GM04503 (cell line): ENCODE measurements at regions not wholly inside any gene's neighbourhood (a gene's known extent, or its start where the extent isn't known, plus 50 kb on each side); places are given as distances from the start of the nearest gene placed in this dataset.
A peak's percentile ranks its signal among the peaks of the same experiment; 100 is the strongest.
"Not testable (repeated sequence)": the region's sequence is repeated elsewhere in the genome, so short reads cannot be mapped to it uniquely, and the experiment has no call there.

Experiments used
- DNase-seq: peaks from one replicate; pipeline ENCODE4 v3.0.0-alpha.2; 2012; ENCODE audit warnings: low read depth

DNA sequence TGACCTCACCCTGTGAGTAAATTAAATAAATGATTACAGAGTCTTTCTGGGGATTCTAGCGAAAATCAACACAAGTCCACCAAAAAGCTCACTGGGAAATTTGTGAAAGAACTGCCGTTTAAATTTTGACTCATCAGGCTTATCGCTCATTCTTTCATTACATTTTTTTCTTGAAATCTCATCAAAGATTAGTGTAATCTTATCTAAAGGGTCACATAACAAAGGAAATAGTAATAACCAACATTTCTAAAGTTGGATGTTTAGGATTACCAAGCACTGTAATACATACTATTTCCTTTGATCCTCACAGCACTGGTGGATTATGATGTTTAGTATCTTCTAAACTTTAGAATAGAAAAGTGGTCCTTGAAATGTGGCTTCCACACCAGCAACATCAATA lies 111.1 kb upstream of the CBLB start:
- no peak for DNase-seq

DNA sequence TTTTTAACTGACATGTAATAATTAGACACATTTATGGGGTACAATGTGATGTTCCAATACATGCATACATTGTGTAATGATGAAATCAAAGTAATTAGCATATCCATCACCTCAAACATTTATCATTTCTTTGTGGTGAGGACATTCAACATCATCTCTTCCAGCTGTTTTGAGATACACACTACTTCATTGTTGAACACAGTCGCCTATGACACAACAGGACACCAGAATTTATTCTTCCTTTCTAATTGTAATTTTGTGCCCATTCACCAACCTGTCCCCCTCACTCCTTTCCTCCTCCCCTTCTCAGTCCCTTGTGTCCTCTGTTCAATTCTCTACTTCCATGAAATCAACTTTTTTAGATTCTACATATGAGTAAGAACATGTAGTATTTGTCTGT lies 113.4 kb upstream of the CBLB start:
- DNase-seq, result no peak

- no peak for DNase-seq
Measured at GRCh38 chr3:105984837-105985236, 116.0 kb upstream of the CBLB start.

DNA sequence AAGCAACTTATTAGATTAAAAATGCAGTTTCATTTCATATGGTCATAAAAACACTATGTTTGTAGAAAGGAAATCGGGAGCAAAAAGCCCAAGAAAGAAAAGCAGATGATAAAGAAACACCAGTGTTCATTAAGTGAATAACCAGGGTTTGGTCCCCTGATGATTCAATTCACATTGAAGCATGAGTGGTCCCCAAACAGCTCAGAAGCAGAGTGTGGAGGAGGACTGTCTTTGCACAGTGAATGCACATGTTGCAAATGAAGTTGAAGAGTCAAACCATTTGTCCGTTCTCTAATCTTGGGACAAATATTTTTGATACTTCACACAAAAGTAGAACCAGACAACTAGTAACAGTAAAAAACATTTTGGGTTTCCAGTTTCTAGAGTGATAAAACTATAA lies 117.5 kb upstream of the CBLB start:
- not testable (repeated sequence) for DNase-seq

DNA sequence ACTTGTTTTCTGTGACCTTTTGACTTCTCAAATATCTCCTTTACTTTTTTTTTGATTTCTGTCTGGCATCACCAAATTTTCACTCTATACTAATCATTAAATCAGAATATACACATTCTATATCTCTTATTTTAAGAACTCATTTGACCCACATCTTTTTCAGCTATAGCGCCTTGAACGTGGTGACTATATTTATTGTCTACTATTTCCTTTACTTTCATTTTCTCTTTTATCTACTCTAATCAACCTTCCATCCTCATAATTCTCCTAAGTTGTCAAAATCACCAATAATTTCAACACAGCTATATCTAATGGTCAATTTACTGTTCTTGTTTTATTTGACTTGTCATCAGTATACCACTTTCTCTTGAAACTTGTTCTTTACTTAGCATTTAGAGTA lies 119.0 kb upstream of the CBLB start:
- no peak for DNase-seq

DNA sequence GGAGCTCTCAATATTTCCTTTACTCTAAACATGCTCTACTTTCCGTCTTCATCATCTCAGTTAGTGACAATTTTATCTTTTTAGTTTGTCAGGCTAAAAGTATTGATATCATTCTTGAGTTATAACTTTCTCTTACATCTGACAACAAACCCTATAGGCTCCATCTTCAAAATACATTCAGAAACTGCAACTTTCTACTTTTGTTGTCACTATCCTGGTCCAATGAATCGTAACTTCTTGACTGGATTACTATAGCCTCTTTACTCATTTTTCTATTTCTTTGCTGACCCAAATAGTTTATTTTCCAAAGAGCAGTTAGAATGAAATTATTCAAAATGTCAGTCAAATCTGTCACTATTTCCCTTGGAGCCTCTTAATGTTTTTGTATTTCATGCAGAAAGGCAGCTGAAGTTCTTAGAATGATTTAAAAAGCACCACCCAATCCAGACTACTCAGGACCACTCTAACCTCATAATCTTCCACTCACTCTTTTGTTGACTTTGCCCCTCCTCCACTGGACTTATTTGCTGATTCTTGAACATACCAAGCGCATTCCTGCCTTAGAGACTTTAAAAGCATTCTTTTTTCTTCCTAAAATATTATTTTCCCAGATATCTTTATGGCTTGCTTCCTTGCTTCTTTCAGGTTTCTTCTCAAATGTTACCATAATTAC lies 119.9 kb upstream of the CBLB start:
- no peak for DNase-seq

DNA sequence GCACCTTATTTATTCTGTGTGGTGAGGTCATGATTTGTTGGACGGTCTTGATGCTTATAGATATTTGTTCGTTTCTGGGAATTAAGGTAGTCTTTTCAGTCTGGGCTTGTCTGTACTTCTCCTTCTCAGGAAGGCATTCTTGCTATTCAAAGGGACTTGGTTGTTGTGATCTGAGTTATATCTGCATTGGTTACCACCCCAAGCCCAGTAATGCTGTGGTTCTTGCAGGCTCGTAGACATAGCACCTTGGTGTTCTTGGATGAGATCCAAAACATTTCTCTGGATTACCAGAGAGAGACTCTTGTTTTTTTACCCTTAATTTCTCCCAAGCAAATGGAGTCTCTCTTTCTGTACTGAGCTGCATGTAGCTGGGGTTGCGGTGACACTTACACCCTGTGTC lies 128.0 kb upstream of the CBLB start:
- no peak for DNase-seq

- DNase-seq, result no peak
Measured at GRCh38 chr3:105997466-105997799, 128.6 kb upstream of the CBLB start.

DNA sequence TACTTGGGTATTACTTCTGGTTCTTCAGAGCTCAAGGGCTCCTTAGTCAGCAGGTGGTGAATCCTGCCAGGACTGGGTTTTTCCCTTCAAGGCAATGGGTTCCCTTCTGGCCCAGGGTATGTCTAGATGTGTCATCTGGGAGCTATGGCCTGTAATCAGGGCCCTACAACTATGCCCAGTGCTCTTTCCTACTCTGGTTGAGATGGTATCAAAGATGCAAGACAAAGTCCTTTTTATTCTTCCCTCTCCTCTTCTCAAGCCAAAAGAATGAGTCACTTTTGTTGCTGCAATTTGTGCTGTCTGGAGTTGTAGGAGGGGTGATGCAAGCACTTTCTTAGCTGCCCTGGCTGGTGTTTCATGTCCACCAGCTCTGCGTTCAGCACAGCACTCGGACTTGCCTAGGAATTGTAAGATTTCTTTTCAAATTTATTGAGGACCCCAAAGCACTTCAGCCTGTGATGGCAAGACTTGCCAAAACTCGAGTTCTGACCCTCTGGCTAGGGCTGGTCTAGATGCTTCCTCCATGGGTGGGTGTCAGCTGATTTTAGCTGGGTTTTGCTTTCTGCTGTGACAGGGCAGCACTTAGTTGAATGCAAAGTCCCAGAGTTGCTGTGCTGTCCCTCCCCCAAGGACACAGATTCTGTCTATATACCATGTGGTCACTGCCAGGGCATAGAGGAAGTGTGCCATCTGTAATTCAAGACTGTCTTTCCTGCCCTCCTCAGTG lies 129.2 kb upstream of the CBLB start:
- peak; percentile 83 for DNase-seq

GRCh38 chr3:105999856-106000255 lies 131.0 kb upstream of the CBLB start:
- no peak for DNase-seq

- DNase-seq, result no peak
Measured at GRCh38 chr3:106001923-106002322, 133.1 kb upstream of the CBLB start.

- no peak for DNase-seq
Measured at GRCh38 chr3:106004137-106004681, 135.4 kb upstream of the CBLB start.

GRCh38 chr3:106004826-106005225 lies 136.0 kb upstream of the CBLB start:
- DNase-seq, result no peak

- DNase-seq, result peak; percentile 77
Measured at GRCh38 chr3:106006001-106006400, 137.2 kb upstream of the CBLB start.

DNA sequence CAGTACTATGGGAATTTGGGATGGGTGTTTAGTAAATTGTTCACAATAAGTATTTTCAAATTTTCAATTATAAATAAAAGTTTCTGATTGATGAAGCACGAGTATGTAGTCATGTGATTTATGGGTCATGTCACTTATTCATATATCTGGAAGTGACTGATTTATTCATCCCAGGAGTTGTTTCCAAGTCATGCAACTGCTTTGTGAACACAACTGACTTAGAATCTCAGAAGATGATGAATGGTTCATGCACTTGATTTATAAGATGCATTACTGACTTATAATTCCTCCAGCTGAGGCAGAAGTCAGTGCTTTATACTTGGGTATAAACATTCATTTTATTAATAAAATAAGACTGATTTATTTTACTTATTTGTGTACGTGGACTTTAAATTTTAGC lies 137.8 kb upstream of the CBLB start:
- no peak for DNase-seq

- no peak for DNase-seq
Measured at GRCh38 chr3:106007512-106007911, 138.7 kb upstream of the CBLB start.

DNA sequence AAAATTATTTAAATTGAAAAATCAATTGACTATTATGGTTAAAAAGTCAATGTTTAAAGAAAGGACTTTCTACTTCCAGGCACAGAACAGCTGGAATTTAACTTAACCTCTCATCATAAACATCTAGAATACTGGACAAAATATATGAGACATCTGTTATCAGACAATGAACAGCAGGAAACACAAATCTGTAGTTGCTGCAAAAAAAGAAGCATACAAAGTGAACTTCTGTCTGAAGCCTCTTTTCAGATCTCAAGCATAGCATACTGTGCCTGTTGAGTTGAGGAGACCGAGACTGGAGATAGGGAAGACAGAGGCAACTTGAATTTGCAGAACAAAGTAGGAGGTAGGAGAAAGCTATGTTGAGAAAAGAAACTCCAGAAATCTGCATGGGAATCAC lies 140.0 kb upstream of the CBLB start:
- DNase-seq, result no peak

DNA sequence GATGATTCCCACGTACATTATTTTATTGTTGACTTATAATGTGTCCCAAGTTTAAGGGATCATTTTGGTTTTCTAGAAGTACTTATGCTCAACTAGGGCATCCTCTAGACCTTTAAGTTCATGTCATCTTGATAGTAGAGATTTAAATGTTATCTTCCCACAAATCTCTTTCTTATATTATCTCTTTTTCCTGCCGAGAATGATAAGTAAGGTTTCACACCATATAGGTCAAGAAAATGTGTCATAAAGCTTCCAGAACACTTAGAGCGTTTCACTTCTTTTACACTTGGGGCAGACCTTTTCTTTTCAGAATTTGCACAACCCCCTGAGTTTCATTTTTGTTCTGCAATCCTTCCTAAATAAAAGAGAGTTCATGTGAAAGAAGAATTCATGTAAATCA lies 142.0 kb upstream of the CBLB start:
- DNase-seq, result no peak

DNA sequence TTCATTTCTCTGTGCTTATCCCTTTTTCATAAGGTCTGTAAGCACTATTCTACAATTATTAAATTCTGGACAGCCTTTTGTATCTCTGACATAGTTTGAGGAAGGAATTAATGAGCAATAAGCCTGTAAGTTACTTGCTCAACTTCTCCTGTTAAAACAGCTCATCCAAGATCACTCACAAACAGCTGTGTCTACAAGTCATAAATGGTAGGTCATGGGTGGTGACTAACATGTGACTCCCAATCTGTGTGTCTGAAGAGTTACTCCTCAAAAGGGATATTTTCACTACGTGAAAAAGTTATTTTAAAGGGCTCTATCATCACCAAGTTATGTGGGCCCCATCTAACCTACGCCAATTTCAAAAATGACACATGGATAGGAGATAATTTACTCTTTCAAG lies 145.2 kb upstream of the CBLB start:
- peak; percentile 87 for DNase-seq

GRCh38 chr3:106014518-106014917 lies 145.7 kb upstream of the CBLB start:
- no peak for DNase-seq

DNA sequence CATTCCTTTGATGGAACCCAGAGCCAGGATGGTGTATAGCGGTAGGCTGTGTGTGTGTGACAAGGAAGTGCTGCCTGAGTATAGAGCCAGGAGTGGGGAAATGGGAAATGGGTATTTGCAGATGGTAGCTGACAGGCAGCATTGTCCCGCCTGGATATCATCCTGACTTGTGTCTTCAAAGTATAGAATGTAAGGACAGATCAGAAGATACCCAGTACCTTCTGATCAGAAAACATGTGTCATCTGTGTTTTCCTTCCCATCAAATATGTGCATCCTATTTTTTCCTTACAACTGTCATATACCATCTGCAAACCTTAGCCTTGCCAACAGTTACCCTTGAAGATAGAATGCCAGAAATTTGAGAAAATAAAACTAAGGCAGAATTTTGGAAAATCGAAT lies 146.2 kb upstream of the CBLB start:
- DNase-seq, result no peak

DNA sequence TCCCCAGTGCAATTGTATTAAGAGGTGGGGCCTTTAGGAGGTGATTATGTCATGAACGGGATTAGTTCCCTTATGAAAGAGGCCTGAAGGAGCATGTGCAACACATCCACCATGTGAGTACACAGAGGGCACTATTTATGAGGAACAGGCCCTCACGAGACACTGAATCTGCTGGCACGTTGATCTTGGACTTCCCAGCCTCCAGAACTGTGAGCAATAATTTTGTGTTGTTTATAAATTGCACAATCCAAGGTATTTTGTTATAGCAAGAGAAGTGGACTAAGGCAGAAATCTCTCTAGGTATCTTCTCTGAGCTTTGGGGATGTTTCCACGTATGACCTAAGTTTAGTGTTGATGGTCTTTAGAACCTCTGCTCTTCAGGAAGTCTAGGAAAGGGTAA lies 149.3 kb upstream of the CBLB start:
- no peak for DNase-seq

- DNase-seq, result no peak
Measured at GRCh38 chr3:106018929-106019550, 150.2 kb upstream of the CBLB start.
